Vagina (tissue), 2 donors: ENCODE measurements at regions not wholly inside any gene's neighbourhood (a gene's known extent, or its start where the extent isn't known, plus 50 kb on each side); places are given as distances from the start of the nearest gene placed in this dataset.

Experiments
- DNase-seq, 2 donors: peaks; one replicate each; pipeline ENCODE4 v3.0.0-alpha.2; 2017; ENCODE audit errors: extremely low spot score in 2 of 2
- H3K27ac ChIP-seq: fragments of 200-600 bp; sonication (generic); one replicate; pipeline ENCODE4 v1.5.1; 2019
- H3K27me3 ChIP-seq: fragments of 200-600 bp; sonication (generic); one replicate; pipeline ENCODE4 v1.5.1; 2019
- H3K36me3 ChIP-seq, 2 donors: fragments of 200-600 bp; sonication (generic); one replicate each; pipeline ENCODE4 v1.5.1; 2017 to 2019
- H3K4me1 ChIP-seq: fragments of 200-600 bp; sonication (generic); one replicate; pipeline ENCODE4 v1.5.1; 2019
- H3K4me3 ChIP-seq, 2 donors: fragments of 200-600 bp; sonication (generic); 1 replicate in 1 of 2; 2 replicates in 1 of 2; pipeline ENCODE4 v1.5.1; 2016 to 2019
- H3K9me3 ChIP-seq: fragments of 200-600 bp; sonication (generic); one replicate; pipeline ENCODE4 v1.5.1; 2019
- POLR2A ChIP-seq, 2 donors: fragments of 450-650 bp; IDR thresholded peaks; one replicate each; pipeline ENCODE4 v1.6.1; 2017; ENCODE audit warnings: antibody characterized with exemption in 2 of 2, mild to moderate bottlenecking in 2 of 2, moderate library complexity in 2 of 2
- POLR2AphosphoS5 ChIP-seq, 2 donors: sonication (generic); formaldehyde crosslinking; IDR thresholded peaks; one replicate each; pipeline ENCODE4 v1.9.0; 2017; ENCODE audit warnings: antibody characterized with exemption in 2 of 2, mild to moderate bottlenecking in 2 of 2, low read depth in 1 of 2; ENCODE audit not compliant: insufficient read depth in 1 of 2
- intact Hi-C: fragments of 100-400 bp; cut with DNase I; formaldehyde crosslinking; loops from one replicate; pipeline ENCODE4 v1.15.1; 2023
- TF ChIP-seq, protein P1 (sequence below), 3 experiments: fragments of 450-650 bp in 2 of 3; fragments of 200-600 bp in 1 of 3; sonication (generic) in 1 of 3; IDR thresholded peaks; one replicate each; pipeline ENCODE4 v1.5.1; 2017 to 2019; ENCODE audit warnings: antibody characterized with exemption in 3 of 3, mild to moderate bottlenecking in 2 of 3, moderate library complexity in 2 of 3

DNA sequence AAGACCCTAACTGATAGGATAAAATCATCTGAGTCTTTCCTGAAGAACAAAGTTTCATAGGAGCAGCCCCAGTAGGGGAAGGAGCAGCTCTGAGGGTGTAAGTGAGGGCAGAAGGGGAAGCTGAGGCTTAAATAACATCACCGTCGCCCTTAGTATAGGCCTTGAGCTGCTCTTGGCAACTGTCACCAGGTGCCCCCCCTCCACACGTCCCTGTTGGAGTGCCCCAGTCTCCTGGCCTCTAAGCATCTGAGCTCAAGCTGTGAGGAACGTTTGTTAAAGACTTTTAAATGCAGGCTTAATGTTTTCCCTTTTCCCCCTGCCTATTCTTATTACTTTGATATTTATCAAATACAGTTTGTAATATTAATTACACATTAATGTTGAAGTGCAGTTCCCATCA is 170.6 kb downstream of the ZIC5 start:
- DNase-seq = no peak
- H3K36me3 ChIP-seq = no peaks in the 10 kb centered on the region
- no peaks in the 10 kb centered on the region for H3K4me1 ChIP-seq
- TF ChIP-seq POLR2AphosphoS5 (IDR thresholded peaks at IDR 0.05; ENCODE audit: insufficient read depth in 1 of 2, low read depth in 1 of 2) (no peak), POLR2A (IDR thresholded peaks at IDR 0.05) (no peak)
- TF ChIP-seq, protein P1, sequence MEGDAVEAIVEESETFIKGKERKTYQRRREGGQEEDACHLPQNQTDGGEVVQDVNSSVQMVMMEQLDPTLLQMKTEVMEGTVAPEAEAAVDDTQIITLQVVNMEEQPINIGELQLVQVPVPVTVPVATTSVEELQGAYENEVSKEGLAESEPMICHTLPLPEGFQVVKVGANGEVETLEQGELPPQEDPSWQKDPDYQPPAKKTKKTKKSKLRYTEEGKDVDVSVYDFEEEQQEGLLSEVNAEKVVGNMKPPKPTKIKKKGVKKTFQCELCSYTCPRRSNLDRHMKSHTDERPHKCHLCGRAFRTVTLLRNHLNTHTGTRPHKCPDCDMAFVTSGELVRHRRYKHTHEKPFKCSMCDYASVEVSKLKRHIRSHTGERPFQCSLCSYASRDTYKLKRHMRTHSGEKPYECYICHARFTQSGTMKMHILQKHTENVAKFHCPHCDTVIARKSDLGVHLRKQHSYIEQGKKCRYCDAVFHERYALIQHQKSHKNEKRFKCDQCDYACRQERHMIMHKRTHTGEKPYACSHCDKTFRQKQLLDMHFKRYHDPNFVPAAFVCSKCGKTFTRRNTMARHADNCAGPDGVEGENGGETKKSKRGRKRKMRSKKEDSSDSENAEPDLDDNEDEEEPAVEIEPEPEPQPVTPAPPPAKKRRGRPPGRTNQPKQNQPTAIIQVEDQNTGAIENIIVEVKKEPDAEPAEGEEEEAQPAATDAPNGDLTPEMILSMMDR (IDR thresholded peaks at IDR 0.05) = no peak
- H3K9me3 ChIP-seq = no peaks in the 10 kb centered on the region
- no peak overlapping the region for H3K4me3 ChIP-seq
- H3K27me3 ChIP-seq = no peaks in the 10 kb centered on the region
- no peak overlapping the region for H3K27ac ChIP-seq
- intact Hi-C loops = loop anchor here (5.0 kb wide), 1 partner anchor 1006 kb away; no protein-coding TSS in a partner anchor

DNA sequence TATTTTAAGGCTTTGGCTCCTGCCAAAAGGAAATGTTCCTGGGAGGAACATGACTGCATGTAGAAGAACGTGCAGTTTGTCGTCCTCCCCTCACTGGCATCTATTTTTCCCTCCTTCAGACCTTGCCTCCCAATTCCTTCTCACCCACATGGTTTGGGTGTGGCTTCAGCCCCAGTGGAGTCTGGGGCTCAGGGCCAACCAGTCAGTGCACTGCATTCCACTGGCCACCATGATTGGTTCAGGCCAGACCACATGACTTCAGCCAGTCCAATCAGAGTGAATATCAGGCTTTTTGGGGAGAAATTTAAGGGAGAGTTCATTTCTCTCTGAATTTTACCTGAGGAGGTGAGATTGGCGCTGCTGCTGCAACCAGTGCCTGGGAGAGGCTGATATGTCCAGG is 171.6 kb downstream of the ZIC5 start:
- Histone ChIP-seq H3K9me3 (no peaks in the 10 kb centered on the region), H3K36me3 (no peaks in the 10 kb centered on the region), H3K4me1 (no peaks in the 10 kb centered on the region), H3K27ac (no peak overlapping the region), H3K4me3 (no peak overlapping the region), H3K27me3 (no peaks in the 10 kb centered on the region)
- intact Hi-C loops = loop anchor here (5.0 kb wide), 1 partner anchor 1007 kb away; no protein-coding TSS in a partner anchor
- no peak for DNase-seq
- TF ChIP-seq POLR2AphosphoS5 (IDR thresholded peaks at IDR 0.05; ENCODE audit: insufficient read depth in 1 of 2, low read depth in 1 of 2) (no peak), POLR2A (IDR thresholded peaks at IDR 0.05) (no peak)
- TF ChIP-seq, protein P1 (IDR thresholded peaks at IDR 0.05) = no peak

DNA sequence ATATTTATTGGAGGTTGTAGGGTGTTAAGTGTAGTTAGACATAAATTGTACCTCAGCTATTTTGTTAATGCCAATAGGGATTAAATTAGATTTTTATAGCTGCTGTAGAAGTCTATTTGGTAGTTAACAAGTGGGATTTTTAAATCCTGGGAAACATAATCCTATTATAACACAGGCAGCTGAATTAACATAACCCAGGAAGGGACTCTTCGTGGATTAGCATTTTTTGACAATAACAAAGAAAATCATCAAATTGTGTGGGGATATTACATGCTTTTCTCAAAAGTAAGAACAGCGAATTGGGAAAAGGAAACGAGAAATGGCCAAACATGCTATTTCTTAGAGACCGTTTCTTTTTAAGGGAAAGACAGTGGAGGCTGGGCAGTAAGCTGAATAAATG is 172.8 kb downstream of the ZIC5 start:
- no peaks in the 10 kb centered on the region for H3K4me1 ChIP-seq
- H3K36me3 ChIP-seq = no peaks in the 10 kb centered on the region
- no peaks in the 10 kb centered on the region for H3K9me3 ChIP-seq
- no peak for DNase-seq
- no peak overlapping the region for H3K27ac ChIP-seq
- no peaks in the 10 kb centered on the region for H3K27me3 ChIP-seq
- TF ChIP-seq POLR2AphosphoS5 (IDR thresholded peaks at IDR 0.05; ENCODE audit: insufficient read depth in 1 of 2, low read depth in 1 of 2) = no peak
- no peak for TF ChIP-seq POLR2A (IDR thresholded peaks at IDR 0.05)
- TF ChIP-seq, protein P1 (IDR thresholded peaks at IDR 0.05) = no peak
- intact Hi-C loops = no loop called here
- H3K4me3 ChIP-seq = no peak overlapping the region

DNA sequence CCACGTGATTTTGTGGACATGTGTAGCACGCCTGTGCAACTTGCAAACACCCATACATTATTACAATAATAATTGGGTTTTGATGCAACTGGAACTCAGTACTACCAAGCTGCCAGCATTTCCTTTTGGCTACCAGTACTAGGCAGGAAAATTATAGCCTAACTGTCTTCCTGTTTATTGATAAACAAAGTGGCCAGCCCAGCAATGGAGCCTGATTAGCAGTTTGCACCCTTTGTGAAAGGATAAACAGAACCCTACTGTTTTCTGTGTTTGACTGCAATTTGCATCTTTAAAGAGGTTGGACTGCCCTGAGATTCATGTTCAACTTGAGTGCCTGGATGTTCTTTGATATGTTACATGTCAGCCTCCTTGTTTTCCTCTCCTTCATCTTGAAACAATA is 173.9 kb downstream of the ZIC5 start:
- H3K36me3 ChIP-seq = no peaks in the 10 kb centered on the region
- no peak for DNase-seq
- H3K4me3 ChIP-seq = no peak overlapping the region
- no peaks in the 10 kb centered on the region for H3K4me1 ChIP-seq
- no peaks in the 10 kb centered on the region for H3K9me3 ChIP-seq
- TF ChIP-seq POLR2AphosphoS5 (IDR thresholded peaks at IDR 0.05; ENCODE audit: insufficient read depth in 1 of 2, low read depth in 1 of 2) = no peak
- TF ChIP-seq POLR2A (IDR thresholded peaks at IDR 0.05) = no peak
- TF ChIP-seq, protein P1 (IDR thresholded peaks at IDR 0.05) = no peak
- no peak overlapping the region for H3K27ac ChIP-seq
- intact Hi-C loops = no loop called here
- H3K27me3 ChIP-seq = no peaks in the 10 kb centered on the region

DNA sequence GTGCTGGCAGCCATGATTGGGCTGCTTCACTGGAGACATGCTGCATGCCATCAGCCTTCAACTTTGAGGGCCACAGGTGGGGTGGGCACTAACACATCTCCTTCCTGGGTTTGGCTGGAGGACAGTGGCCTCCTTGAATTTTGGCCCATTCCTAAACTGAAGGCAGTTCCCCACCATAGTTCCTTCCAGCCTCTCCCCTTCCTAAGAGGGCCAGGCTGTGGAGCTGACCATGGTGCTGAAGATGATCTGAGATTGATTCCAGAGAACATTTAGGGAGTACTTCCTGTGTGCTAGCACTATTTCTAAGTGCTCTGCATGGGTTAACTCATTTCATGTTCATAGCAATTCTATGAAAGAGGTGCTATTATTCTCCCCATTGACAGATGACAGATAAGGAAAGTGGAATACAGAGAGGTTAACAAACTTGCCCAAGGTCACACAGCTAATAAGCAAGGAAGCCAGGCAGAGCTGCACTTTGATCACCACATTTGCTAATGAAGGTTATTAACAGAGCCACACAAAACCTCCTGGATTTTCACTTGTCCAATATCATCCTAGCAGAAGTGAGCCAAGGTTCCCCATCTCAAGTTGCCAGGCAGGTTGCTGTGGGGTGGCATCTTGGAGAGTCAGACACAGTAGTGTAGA is 175.3 kb downstream of the ZIC5 start:
- Histone ChIP-seq H3K27me3 (no peaks in the 10 kb centered on the region), H3K27ac (no peak overlapping the region), H3K36me3 (no peaks in the 10 kb centered on the region), H3K4me1 (no peaks in the 10 kb centered on the region), H3K4me3 (no peak overlapping the region), H3K9me3 (no peaks in the 10 kb centered on the region)
- intact Hi-C loops = no loop called here
- DNase-seq = no peak
- TF ChIP-seq POLR2AphosphoS5 (IDR thresholded peaks at IDR 0.05; ENCODE audit: insufficient read depth in 1 of 2, low read depth in 1 of 2) (no peak), POLR2A (IDR thresholded peaks at IDR 0.05) (no peak)
- TF ChIP-seq, protein P1 (IDR thresholded peaks at IDR 0.05) = no peak
